HepG2 (cell line): ENCODE measurements at regions not wholly inside any gene's neighbourhood (a gene's known extent, or its start where the extent isn't known, plus 50 kb on each side); places are given as distances from the start of the nearest gene placed in this dataset.

Experiments used
- ATAC-seq: fragments of 200-7000 bp; cut with Tn5 transposase; 3 replicates; pipeline ENCODE4 v1.9.1; 2020; ENCODE audit warnings: mild to moderate bottlenecking, moderate library complexity
- BruUV-seq: library from RNA; stranded (reverse); fragments of 400-500 nt; replicated peaks from 2 replicates; lab custom pipeline; 2021; lab: Mats Ljungman, UMichigan
- CTCF ChIA-PET: fragments of 300-600 bp; formaldehyde crosslinking; extraction: SDS; loops from one replicate; lab custom pipeline; 2021; ENCODE audit warnings: low total read pairs, inconsistent platforms, low intra/inter-chr PET ratio; lab: Yijun Ruan, JAX
- POLR2A ChIA-PET: fragments of 350-600 bp; sonication (Branson Sonifier 250); formaldehyde crosslinking; loops from one replicate; lab custom pipeline; 2020; ENCODE audit warnings: antibody characterized with exemption, inconsistent platforms; lab: Yijun Ruan, JAX
- DNase-seq: peaks from one replicate; pipeline ENCODE4 v3.0.0-alpha.2; 2015; ENCODE audit warnings: low spot score
- FAIRE-seq: peaks from 3 replicates; lab custom pipeline; 2011; peaks lifted over from hg19 to GRCh38; lab: Jason Lieb, UNC
- H2AFZ ChIP-seq: one replicate; pipeline ENCODE4 v1.6.1; 2011; ENCODE audit warnings: low read length, inconsistent platforms
- H3K27ac ChIP-seq: fragments of 300-600 bp; 3 replicates; pipeline ENCODE4 v1.8.0; 2011; ENCODE audit warnings: mixed run types, mild to moderate bottlenecking, mixed read lengths, low read length, inconsistent platforms; ENCODE audit not compliant: insufficient read depth; ENCODE audit errors: extremely low read length
- H3K27me3 ChIP-seq, 2 experiments: fragments of 200-600 bp in 1 of 2; 2 replicates in 1 of 2; 3 replicates in 1 of 2; pipeline versions ENCODE4 v1.6.0 to v1.8.0; 2011; ENCODE audit warnings: low read length in 2 of 2, mild to moderate bottlenecking in 2 of 2, moderate library complexity in 2 of 2, inconsistent platforms in 1 of 2; ENCODE audit not compliant: insufficient read depth in 2 of 2, control insufficient read depth in 1 of 2
- H3K36me3 ChIP-seq, 2 experiments: fragments of 200-600 bp in 1 of 2; replicated peaks in 1 of 2; 2 replicates in 1 of 2; 3 replicates in 1 of 2; pipeline versions ENCODE4 v1.5.1 to v1.8.0; 2011; ENCODE audit warnings: low read length in 2 of 2, inconsistent platforms in 1 of 2; ENCODE audit not compliant: insufficient read depth in 2 of 2, control insufficient read depth in 1 of 2
- H3K4me1 ChIP-seq: 2 replicates; pipeline ENCODE4 v1.5.1; 2012; ENCODE audit warnings: low read length, inconsistent platforms; ENCODE audit not compliant: insufficient read depth
- H3K4me2 ChIP-seq: 2 replicates; pipeline ENCODE4 v1.6.0; 2011; ENCODE audit warnings: low read depth, low read length, inconsistent platforms
- H3K4me3 ChIP-seq, 3 experiments: fragments of 200-600 bp in 1 of 3; sonication (generic), shearing (Covaris generic) in 1 of 3; replicated peaks in 1 of 3; 2 replicates each; pipeline ENCODE4 v1.5.1; 2011 to 2016; ENCODE audit warnings: low read length in 3 of 3, inconsistent platforms in 2 of 3, low read depth in 2 of 3, mild to moderate bottlenecking in 2 of 3, control low read depth in 1 of 3, mixed read lengths in 1 of 3; ENCODE audit not compliant: insufficient read depth in 1 of 3
- H3K79me2 ChIP-seq: one replicate; pipeline ENCODE4 v1.6.1; 2011; ENCODE audit warnings: low read length, inconsistent platforms; ENCODE audit not compliant: insufficient read depth
- H3K9ac ChIP-seq: 2 replicates; pipeline ENCODE4 v1.6.0; 2011; ENCODE audit warnings: mild to moderate bottlenecking, low read depth, low read length, inconsistent platforms; ENCODE audit not compliant: insufficient read depth
- H3K9me3 ChIP-seq: 2 replicates; pipeline ENCODE4 v1.5.1; 2012; ENCODE audit warnings: mild to moderate bottlenecking, low read length
- H4K20me1 ChIP-seq: 2 replicates; pipeline ENCODE4 v1.6.0; 2011; ENCODE audit warnings: inconsistent platforms, mild to moderate bottlenecking, low read length, moderate library complexity; ENCODE audit not compliant: insufficient read depth
- FUBP1 ChIP-seq: sonication (generic); formaldehyde crosslinking; IDR thresholded peaks from 2 replicates; pipeline ENCODE4 v1.5.1; 2020; ENCODE audit warnings: missing genetic modification reagents, mild to moderate bottlenecking, borderline replicate concordance
- NR3C1 ChIP-seq: sonication (generic); formaldehyde crosslinking; IDR thresholded peaks from 2 replicates; pipeline ENCODE4 v1.4.0; 2020; ENCODE audit warnings: missing genetic modification reagents
- RNF219 ChIP-seq: sonication (generic); formaldehyde crosslinking; IDR thresholded peaks from 2 replicates; pipeline ENCODE4 v1.5.0; 2020; ENCODE audit warnings: mild to moderate bottlenecking, missing genetic modification reagents
- SKI ChIP-seq: fragments of 450-650 bp; IDR thresholded peaks from one replicate; pipeline ENCODE4 v1.6.1; 2018; ENCODE audit warnings: mild to moderate bottlenecking; ENCODE audit not compliant: partially characterized antibody
- SNAPC5 ChIP-seq: sonication (generic); formaldehyde crosslinking; IDR thresholded peaks from 2 replicates; pipeline ENCODE4 v1.8.1; 2023; ENCODE audit warnings: mild to moderate bottlenecking, missing genetic modification reagents, borderline replicate concordance
- TEAD2 ChIP-seq: sonication (generic); formaldehyde crosslinking; IDR thresholded peaks from 2 replicates; pipeline ENCODE4 v1.9.0; 2021; ENCODE audit warnings: missing genetic modification reagents
- TOPORS ChIP-seq: sonication (generic); formaldehyde crosslinking; IDR thresholded peaks from 2 replicates; pipeline ENCODE4 v1.8.0; 2023; ENCODE audit warnings: mild to moderate bottlenecking, missing genetic modification reagents
- ZBTB10 ChIP-seq: sonication (generic); formaldehyde crosslinking; IDR thresholded peaks from 2 replicates; pipeline ENCODE4 v1.4.0; 2020; ENCODE audit warnings: missing genetic modification reagents, borderline replicate concordance
- ZFP62 ChIP-seq: sonication (generic); formaldehyde crosslinking; IDR thresholded peaks from 2 replicates; pipeline ENCODE4 v1.4.0; 2020; ENCODE audit warnings: missing genetic modification reagents
- ZNF747 ChIP-seq: sonication (generic); formaldehyde crosslinking; IDR thresholded peaks from 2 replicates; pipeline ENCODE4 v1.8.1; 2023; ENCODE audit warnings: missing genetic modification reagents, mild to moderate bottlenecking, borderline replicate concordance
- WGBS: methylation state at CpG from one replicate; pipeline ENCODE4 v1.1.6; 2017; ENCODE audit warnings: low lambda C conversion rate; 5-methylcytosine and 5-hydroxymethylcytosine counted together
- in situ Hi-C: cut with HindIII; loops from 2 replicates; pipeline ENCODE4 v1.10.0; 2017; ENCODE audit warnings: low pct_unique_long_range_greater_than_20kb; ENCODE audit not compliant: extremely low pct_ligation_motif_present
- intact Hi-C: fragments of 100-400 bp; cut with micrococcal nuclease; formaldehyde crosslinking; loops from one replicate; pipeline ENCODE4 v1.10.0; 2022; ENCODE audit not compliant: unreplicated experiment
- TF ChIP-seq, protein P1 (sequence below): sonication (generic); formaldehyde crosslinking; conservative IDR thresholded peaks from 2 replicates; pipeline ENCODE4 v1.4.0; 2020; ENCODE audit warnings: missing genetic modification reagents

- Histone ChIP-seq H2AFZ (no peak overlapping the region), H3K9ac (no peak overlapping the region), H3K27ac (no peak overlapping the region), H3K4me3 (no peak overlapping the region), H3K9me3 (no peaks in the 10 kb centered on the region), H3K27me3 (no peaks in the 10 kb centered on the region), H3K4me2 (no peak overlapping the region), H3K4me1 (no peaks in the 10 kb centered on the region), H4K20me1 (no peaks in the 10 kb centered on the region), H3K36me3 (no peaks in the 10 kb centered on the region), H3K79me2 (no peaks in the 10 kb centered on the region)
- ATAC-seq = no peak
- in situ Hi-C loops (no loop called here), intact Hi-C loops (no loop called here)
- TF ChIP-seq TOPORS = no peak
- TF ChIP-seq, protein P1, sequence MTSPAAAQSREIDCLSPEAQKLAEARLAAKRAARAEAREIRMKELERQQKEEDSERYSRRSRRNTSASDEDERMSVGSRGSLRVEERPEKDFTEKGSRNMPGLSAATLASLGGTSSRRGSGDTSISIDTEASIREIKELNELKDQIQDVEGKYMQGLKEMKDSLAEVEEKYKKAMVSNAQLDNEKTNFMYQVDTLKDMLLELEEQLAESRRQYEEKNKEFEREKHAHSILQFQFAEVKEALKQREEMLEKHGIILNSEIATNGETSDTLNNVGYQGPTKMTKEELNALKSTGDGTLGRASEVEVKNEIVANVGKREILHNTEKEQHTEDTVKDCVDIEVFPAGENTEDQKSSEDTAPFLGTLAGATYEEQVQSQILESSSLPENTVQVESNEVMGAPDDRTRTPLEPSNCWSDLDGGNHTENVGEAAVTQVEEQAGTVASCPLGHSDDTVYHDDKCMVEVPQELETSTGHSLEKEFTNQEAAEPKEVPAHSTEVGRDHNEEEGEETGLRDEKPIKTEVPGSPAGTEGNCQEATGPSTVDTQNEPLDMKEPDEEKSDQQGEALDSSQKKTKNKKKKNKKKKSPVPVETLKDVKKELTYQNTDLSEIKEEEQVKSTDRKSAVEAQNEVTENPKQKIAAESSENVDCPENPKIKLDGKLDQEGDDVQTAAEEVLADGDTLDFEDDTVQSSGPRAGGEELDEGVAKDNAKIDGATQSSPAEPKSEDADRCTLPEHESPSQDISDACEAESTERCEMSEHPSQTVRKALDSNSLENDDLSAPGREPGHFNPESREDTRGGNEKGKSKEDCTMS (CRISPR knock-in tag) = no peak
- no peak for TF ChIP-seq RNF219 (CRISPR knock-in tag)
- no peak for TF ChIP-seq SNAPC5 (CRISPR knock-in tag)
- no peak for TF ChIP-seq FUBP1 (CRISPR knock-in tag)
- no peak for TF ChIP-seq ZFP62 (CRISPR knock-in tag)
- TF ChIP-seq NR3C1 (CRISPR knock-in tag) = no peak
- no peak for TF ChIP-seq ZNF747 (CRISPR knock-in tag)
- no peak for TF ChIP-seq SKI
- no peak for TF ChIP-seq TEAD2 (CRISPR knock-in tag)
- no peak for TF ChIP-seq ZBTB10 (CRISPR knock-in tag)
- WGBS = 0% methylated on average over 2 of the region's 2 CpGs
- CTCF ChIA-PET = no interaction called here
- FAIRE-seq = no peak
- no TSS peak for BruUV-seq
- DNase-seq = no peak
- POLR2A ChIA-PET = no interaction called here
Observed at GRCh38 chr4:117773064-117773936, 261.0 kb upstream of the NDST3 start.
